Mesendoderm (in vitro differentiated cells): ENCODE measurements at regions not wholly inside any gene's neighbourhood (a gene's known extent, or its start where the extent isn't known, plus 50 kb on each side); places are given as distances from the start of the nearest gene placed in this dataset.

Experiments
- DNase-seq: peaks from one replicate; pipeline ENCODE4 v3.0.0; 2013
- H2AK5ac ChIP-seq: 2 replicates; pipeline ENCODE4 v1.6.1; 2013; ENCODE audit warnings: low read length, inconsistent platforms
- H2BK120ac ChIP-seq: 2 replicates; pipeline ENCODE4 v1.6.1; 2013; ENCODE audit warnings: low read depth, mild to moderate bottlenecking, low read length, moderate library complexity, mixed read lengths
- H2BK15ac ChIP-seq: replicated peaks from 2 replicates; pipeline ENCODE4 v1.6.1; 2013; ENCODE audit warnings: low read depth, mild to moderate bottlenecking, moderate library complexity
- H2BK5ac ChIP-seq: 2 replicates; pipeline ENCODE4 v1.6.1; 2013; ENCODE audit warnings: low read length, inconsistent platforms
- H3K18ac ChIP-seq: 2 replicates; pipeline ENCODE4 v1.6.1; 2013; ENCODE audit warnings: mild to moderate bottlenecking, low read length, mixed read lengths
- H3K23ac ChIP-seq: one replicate; pipeline ENCODE4 v1.6.1; 2013; ENCODE audit warnings: low read length
- H3K27ac ChIP-seq: 2 replicates; pipeline ENCODE4 v1.5.1; 2013; ENCODE audit warnings: low read depth, mild to moderate bottlenecking, inconsistent platforms, low read length, moderate library complexity
- H3K27me3 ChIP-seq: 2 replicates; pipeline ENCODE4 v1.6.1; 2013; ENCODE audit warnings: low read length, control low read depth, mild to moderate bottlenecking, inconsistent platforms; ENCODE audit not compliant: insufficient read depth, poor library complexity
- H3K36me3 ChIP-seq: 2 replicates; pipeline ENCODE4 v1.6.1; 2013; ENCODE audit warnings: low read length, inconsistent platforms; ENCODE audit not compliant: control insufficient read depth, insufficient read depth
- H3K4ac ChIP-seq: one replicate; pipeline ENCODE4 v1.6.1; 2013; ENCODE audit warnings: low read depth, mild to moderate bottlenecking, low read length, moderate library complexity
- H3K4me1 ChIP-seq: 2 replicates; pipeline ENCODE4 v1.6.1; 2013; ENCODE audit warnings: low read depth, low read length, inconsistent platforms; ENCODE audit not compliant: control insufficient read depth
- H3K4me2 ChIP-seq: 2 replicates; pipeline ENCODE4 v1.6.1; 2013; ENCODE audit warnings: low read length
- H3K4me3 ChIP-seq: 2 replicates; pipeline ENCODE4 v1.5.1; 2013; ENCODE audit warnings: mild to moderate bottlenecking, low read length
- H3K56ac ChIP-seq: one replicate; pipeline ENCODE4 v1.6.1; 2013; ENCODE audit warnings: low read length
- H3K79me1 ChIP-seq: 2 replicates; pipeline ENCODE4 v1.6.1; 2013; ENCODE audit warnings: low read length, inconsistent platforms
- H3K79me2 ChIP-seq: 2 replicates; pipeline ENCODE4 v1.6.1; 2013; ENCODE audit warnings: mild to moderate bottlenecking, low read length; ENCODE audit not compliant: control insufficient read depth, insufficient read depth
- H3K9ac ChIP-seq: 2 replicates; pipeline ENCODE4 v1.6.1; 2013; ENCODE audit warnings: low read length, inconsistent platforms
- H4K5ac ChIP-seq: one replicate; pipeline ENCODE4 v1.6.1; 2013; ENCODE audit warnings: low read length
- H4K8ac ChIP-seq: one replicate; pipeline ENCODE4 v1.6.1; 2013; ENCODE audit warnings: low read depth, mild to moderate bottlenecking, control low read depth, low read length, moderate library complexity
- WGBS: extraction: QIAGEN DNeasy Blood & Tissue Kit; methylation state at CpG from one replicate; pipeline ENCODE4 v1.1.7; 2013; ENCODE audit warnings: low lambda C conversion rate, missing lambda C conversion rate; ENCODE audit not compliant: insufficient coverage; ENCODE audit errors: extremely low coverage; 5-methylcytosine and 5-hydroxymethylcytosine counted together

DNA sequence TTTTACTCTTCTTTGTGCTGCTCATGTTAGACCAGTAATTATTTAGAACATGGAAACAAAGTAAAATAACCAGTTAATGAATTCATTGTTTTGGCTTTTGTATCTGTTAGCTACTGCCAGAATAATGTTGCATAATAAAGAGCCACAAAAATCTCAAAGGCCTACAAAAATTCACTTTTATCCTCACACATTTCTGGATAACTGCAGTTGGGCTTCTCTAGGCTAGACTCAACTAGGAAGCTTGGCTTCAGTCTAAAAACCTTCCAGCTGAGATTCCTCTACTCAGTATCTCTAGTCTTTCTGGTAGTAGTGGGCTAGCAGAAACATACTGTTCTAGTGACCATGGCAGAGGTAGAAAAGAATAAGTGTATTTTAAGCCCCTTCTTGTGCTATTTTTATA, 73.0 kb downstream of the FAT4 start:
- no peak overlapping the region for H2BK5ac ChIP-seq
- H3K4me3 ChIP-seq = no peak overlapping the region

DNA sequence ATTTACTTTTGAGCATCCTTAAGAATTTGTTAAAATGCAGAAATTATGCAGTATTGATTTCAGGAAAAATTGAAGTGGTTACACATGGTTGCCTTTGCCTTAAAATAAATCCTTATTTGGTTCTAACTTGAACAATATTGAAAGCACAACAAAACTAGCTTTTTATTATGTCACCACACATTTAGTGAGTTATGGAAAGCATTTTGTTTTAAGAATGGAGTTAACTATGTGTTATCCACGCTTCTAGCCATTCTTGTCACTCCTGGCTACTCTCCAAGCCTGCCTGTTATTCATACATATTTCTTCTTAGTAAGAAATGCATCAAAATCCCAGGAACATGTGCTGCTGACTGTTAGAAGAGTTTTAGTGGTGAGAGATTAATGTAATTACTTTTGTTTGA, 73.9 kb downstream of the FAT4 start:
- Histone ChIP-seq H3K18ac (no peak overlapping the region), H3K27ac (no peak overlapping the region), H2BK120ac (no peak overlapping the region), H2BK15ac (no peak overlapping the region), H3K27me3 (no peaks in the 10 kb centered on the region), H3K9ac (no peak overlapping the region), H2AK5ac (no peak overlapping the region), H3K4ac (no peak overlapping the region), H3K4me2 (no peak overlapping the region), H4K5ac (no peak overlapping the region), H3K4me3 (no peak overlapping the region), H3K36me3 (no peaks in the 10 kb centered on the region), H3K56ac (no peak overlapping the region), H3K23ac (no peak overlapping the region), H4K8ac (no peak overlapping the region), H3K79me1 (no peaks in the 10 kb centered on the region), H2BK5ac (no peak overlapping the region), H3K4me1 (no peaks in the 10 kb centered on the region), H3K79me2 (no peaks in the 10 kb centered on the region)
- DNase-seq = no peak
- no CpG with 5 or more reads among the region's 1 CpG for WGBS

More for the DNA sequence above, 73.0 kb downstream of the FAT4 start:
- Histone ChIP-seq H4K5ac (no peak overlapping the region), H3K18ac (no peak overlapping the region), H2BK120ac (no peak overlapping the region), H3K79me2 (no peaks in the 10 kb centered on the region), H3K23ac (no peak overlapping the region), H3K4ac (no peak overlapping the region), H2AK5ac (no peak overlapping the region), H3K27ac (no peak overlapping the region), H3K56ac (no peak overlapping the region), H2BK15ac (no peak overlapping the region), H3K27me3 (no peaks in the 10 kb centered on the region), H3K4me1 (no peaks in the 10 kb centered on the region), H3K4me2 (no peak overlapping the region), H4K8ac (no peak overlapping the region), H3K36me3 (no peaks in the 10 kb centered on the region), H3K79me1 (no peaks in the 10 kb centered on the region), H3K9ac (no peak overlapping the region)
- DNase-seq = no peak

- Histone ChIP-seq H3K23ac (no peak overlapping the region), H2BK120ac (no peak overlapping the region), H3K4me3 (no peak overlapping the region), H3K4me2 (no peak overlapping the region), H3K27ac (no peak overlapping the region), H2AK5ac (no peak overlapping the region), H2BK15ac (no peak overlapping the region), H3K4me1 (no peaks in the 10 kb centered on the region), H3K18ac (no peak overlapping the region), H4K5ac (no peak overlapping the region), H3K27me3 (no peaks in the 10 kb centered on the region), H3K36me3 (no peaks in the 10 kb centered on the region), H2BK5ac (no peak overlapping the region), H3K56ac (no peak overlapping the region), H3K79me1 (no peaks in the 10 kb centered on the region), H4K8ac (no peak overlapping the region), H3K4ac (no peak overlapping the region), H3K79me2 (no peaks in the 10 kb centered on the region), H3K9ac (no peak overlapping the region)
- WGBS = no CpG with 5 or more reads among the region's 3 CpGs
- DNase-seq = peak; percentile 3
Observed at GRCh38 chr4:125389713-125390112, 75.0 kb downstream of the FAT4 start.

GRCh38 chr4:125390126-125390525, 75.4 kb downstream of the FAT4 start:
- Histone ChIP-seq H2AK5ac (no peak overlapping the region), H2BK120ac (no peak overlapping the region), H3K79me1 (no peaks in the 10 kb centered on the region), H3K9ac (no peak overlapping the region), H3K4me2 (no peak overlapping the region), H3K18ac (no peak overlapping the region), H4K8ac (no peak overlapping the region), H3K36me3 (no peaks in the 10 kb centered on the region), H3K79me2 (no peaks in the 10 kb centered on the region), H4K5ac (no peak overlapping the region), H3K27me3 (no peaks in the 10 kb centered on the region), H3K56ac (no peak overlapping the region), H3K4me1 (no peaks in the 10 kb centered on the region), H2BK5ac (no peak overlapping the region), H3K4ac (no peak overlapping the region), H3K4me3 (no peak overlapping the region), H2BK15ac (no peak overlapping the region), H3K27ac (no peak overlapping the region), H3K23ac (no peak overlapping the region)
- no CpG with 5 or more reads among the region's 4 CpGs for WGBS
- DNase-seq = no peak

GRCh38 chr4:125390727-125391126, 76.0 kb downstream of the FAT4 start:
- no peak overlapping the region for H3K9ac ChIP-seq
- no peaks in the 10 kb centered on the region for H3K27me3 ChIP-seq
- no peak overlapping the region for H3K4me2 ChIP-seq
- no peak overlapping the region for H3K27ac ChIP-seq
- no peaks in the 10 kb centered on the region for H3K79me1 ChIP-seq
- no peak overlapping the region for H2BK120ac ChIP-seq
- H4K5ac ChIP-seq = no peak overlapping the region
- no peak for DNase-seq
- H3K4me3 ChIP-seq = no peak overlapping the region
- no peak overlapping the region for H2BK5ac ChIP-seq
- no peak overlapping the region for H3K18ac ChIP-seq
- H3K56ac ChIP-seq = no peak overlapping the region
- H3K79me2 ChIP-seq = no peaks in the 10 kb centered on the region
- H4K8ac ChIP-seq = no peak overlapping the region
- H3K4ac ChIP-seq = no peak overlapping the region
- no peaks in the 10 kb centered on the region for H3K4me1 ChIP-seq
- no peak overlapping the region for H3K23ac ChIP-seq
- H2AK5ac ChIP-seq = no peak overlapping the region
- no peaks in the 10 kb centered on the region for H3K36me3 ChIP-seq
- H2BK15ac ChIP-seq = no peak overlapping the region

DNA sequence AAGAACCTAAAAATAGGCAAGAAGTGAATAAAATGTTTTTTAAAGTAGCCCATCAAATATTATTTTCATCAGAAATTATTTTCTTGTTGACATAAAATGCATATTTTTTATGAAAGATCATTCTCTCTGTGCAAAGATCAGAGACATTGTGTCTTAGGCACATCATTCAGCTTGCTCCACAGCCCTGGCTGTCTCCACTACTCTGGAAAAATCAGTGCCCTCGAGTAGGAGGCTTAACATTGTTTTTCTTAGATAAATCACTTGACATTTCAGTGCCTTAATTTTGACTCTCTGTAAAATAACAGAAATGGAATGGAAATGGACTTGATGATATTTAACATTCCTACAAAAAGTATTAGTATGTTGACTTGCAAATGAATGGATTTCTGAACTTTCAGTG, 77.9 kb downstream of the FAT4 start:
- H3K23ac ChIP-seq = no peak overlapping the region
- H3K56ac ChIP-seq = no peak overlapping the region
- H2BK15ac ChIP-seq = no peak overlapping the region
- no peak overlapping the region for H4K8ac ChIP-seq
- no peak overlapping the region for H3K4me2 ChIP-seq
- no peak overlapping the region for H3K4ac ChIP-seq
- H3K36me3 ChIP-seq = no peaks in the 10 kb centered on the region
- no peak for DNase-seq
- H3K79me1 ChIP-seq = no peaks in the 10 kb centered on the region
- H3K79me2 ChIP-seq = no peaks in the 10 kb centered on the region
- no peak overlapping the region for H2AK5ac ChIP-seq
- no peak overlapping the region for H3K18ac ChIP-seq
- no peak overlapping the region for H3K27ac ChIP-seq
- H2BK5ac ChIP-seq = no peak overlapping the region
- no peak overlapping the region for H3K9ac ChIP-seq
- H3K4me1 ChIP-seq = no peaks in the 10 kb centered on the region
- no CpG with 5 or more reads among the region's 1 CpG for WGBS
- no peaks in the 10 kb centered on the region for H3K27me3 ChIP-seq
- no peak overlapping the region for H3K4me3 ChIP-seq
- H4K5ac ChIP-seq = no peak overlapping the region
- H2BK120ac ChIP-seq = no peak overlapping the region
